CD14-positive monocyte (primary cell): ENCODE measurements at regions not wholly inside any gene's neighbourhood (a gene's known extent, or its start where the extent isn't known, plus 50 kb on each side); places are given as distances from the start of the nearest gene placed in this dataset.

Experiments used
- DNase-seq, 3 donors: peaks; one replicate each; pipeline ENCODE4 v3.0.0-alpha.2; 2011 to 2022
- H2AFZ ChIP-seq: 2 replicates; pipeline ENCODE4 v1.6.0; 2012; ENCODE audit warnings: mild to moderate bottlenecking, low read depth, low read length, inconsistent platforms; ENCODE audit not compliant: insufficient read depth, poor library complexity, severe bottlenecking
- H3K27ac ChIP-seq, 2 donors: 1 replicate in 1 of 2; 2 replicates in 1 of 2; pipeline ENCODE4 v1.5.1; 2012 to 2013; ENCODE audit warnings: low read length in 2 of 2, control low read depth in 1 of 2, inconsistent platforms in 1 of 2, low read depth in 1 of 2, mild to moderate bottlenecking in 1 of 2
- H3K27me3 ChIP-seq, 2 donors: one replicate each; pipeline versions ENCODE4 v1.6.0 to v1.6.1; 2011 to 2013; ENCODE audit warnings: low read length in 2 of 2; ENCODE audit not compliant: control insufficient read depth in 2 of 2, insufficient read depth in 2 of 2
- H3K36me3 ChIP-seq, 2 donors: replicated peaks in 1 of 2; 1 replicate in 1 of 2; 2 replicates in 1 of 2; pipeline versions ENCODE4 v1.5.1 to v1.6.1; 2012 to 2013; ENCODE audit warnings: low read length in 2 of 2, control low read depth in 1 of 2, inconsistent platforms in 1 of 2, mild to moderate bottlenecking in 1 of 2; ENCODE audit not compliant: insufficient read depth in 2 of 2, control insufficient read depth in 1 of 2
- H3K4me1 ChIP-seq, 2 donors: 1 replicate in 1 of 2; 2 replicates in 1 of 2; pipeline versions ENCODE4 v1.5.1 to v1.6.1; 2012 to 2013; ENCODE audit warnings: low read length in 2 of 2, control low read depth in 1 of 2, inconsistent platforms in 1 of 2, mild to moderate bottlenecking in 1 of 2, moderate library complexity in 1 of 2; ENCODE audit not compliant: insufficient read depth in 2 of 2, control insufficient read depth in 1 of 2
- H3K4me2 ChIP-seq: replicated peaks from 2 replicates; pipeline ENCODE3; 2012; ENCODE audit warnings: low read length, moderate library complexity, mild to moderate bottlenecking; ENCODE audit not compliant: poor library complexity, severe bottlenecking; ENCODE audit errors: extremely low read depth
- H3K4me3 ChIP-seq, 3 experiments: fragments of 200-600 bp in 1 of 3; sonication (generic) in 1 of 3; replicated peaks in 1 of 3; 1 replicate in 2 of 3; 2 replicates in 1 of 3; pipeline ENCODE4 v1.5.1; 2011 to 2013; ENCODE audit warnings: low read length in 3 of 3, mild to moderate bottlenecking in 3 of 3, control low read depth in 2 of 3, low read depth in 2 of 3, inconsistent platforms in 1 of 3, moderate library complexity in 1 of 3
- H3K79me2 ChIP-seq: 2 replicates; pipeline ENCODE4 v1.6.0; 2012; ENCODE audit warnings: mild to moderate bottlenecking, control low read depth, inconsistent platforms, low read length, moderate library complexity; ENCODE audit not compliant: insufficient read depth
- H3K9ac ChIP-seq: 2 replicates; pipeline ENCODE4 v1.6.0; 2017; ENCODE audit warnings: low read length, mild to moderate bottlenecking; ENCODE audit not compliant: insufficient read depth, poor library complexity, severe bottlenecking
- H3K9me3 ChIP-seq, 2 donors: replicated peaks in 1 of 2; 1 replicate in 1 of 2; 2 replicates in 1 of 2; pipeline versions ENCODE4 v1.5.1 to v1.6.1; 2012 to 2013; ENCODE audit warnings: low read length in 2 of 2, control low read depth in 1 of 2; ENCODE audit not compliant: control insufficient read depth in 1 of 2, insufficient read depth in 1 of 2
- H4K20me1 ChIP-seq: 2 replicates; pipeline ENCODE4 v1.6.0; 2012; ENCODE audit warnings: mild to moderate bottlenecking, low read length, control low read depth, moderate library complexity; ENCODE audit not compliant: insufficient read depth
- H3K27ac Mint-ChIP-seq, 7 donors: one replicate each; pipeline ENCODE4 v1.8.0; 2020; ENCODE audit warnings: mild to moderate bottlenecking in 7 of 7, mixed read lengths in 7 of 7, moderate library complexity in 6 of 7, inconsistent platforms in 2 of 7
- H3K27me3 Mint-ChIP-seq, 3 donors: one replicate each; pipeline ENCODE4 v1.8.0; 2021 to 2022; ENCODE audit warnings: low read depth in 3 of 3, mild to moderate bottlenecking in 3 of 3, mixed read lengths in 3 of 3, moderate library complexity in 3 of 3, inconsistent platforms in 1 of 3
- H3K36me3 Mint-ChIP-seq, 2 donors: one replicate each; pipeline ENCODE4 v1.8.0; 2020; ENCODE audit warnings: mixed read lengths in 2 of 2, inconsistent platforms in 1 of 2, mild to moderate bottlenecking in 1 of 2
- H3K4me1 Mint-ChIP-seq: one replicate; pipeline ENCODE4 v1.8.0; 2020; ENCODE audit warnings: mild to moderate bottlenecking, mixed read lengths
- H3K4me3 Mint-ChIP-seq, 2 donors: one replicate each; pipeline ENCODE4 v1.8.0; 2020; ENCODE audit warnings: mild to moderate bottlenecking in 2 of 2, mixed read lengths in 2 of 2, moderate library complexity in 1 of 2
- H3K9me3 Mint-ChIP-seq, 7 donors: one replicate each; pipeline ENCODE4 v1.8.0; 2020 to 2022; ENCODE audit warnings: mixed read lengths in 7 of 7, mild to moderate bottlenecking in 6 of 7, moderate library complexity in 6 of 7, inconsistent platforms in 2 of 7
- CTCF ChIP-seq: fragments of 200-600 bp; IDR thresholded peaks from one replicate; pipeline ENCODE4 v1.8.0; 2022; ENCODE audit warnings: antibody characterized with exemption, mild to moderate bottlenecking
- WGBS: methylation state at CpG from one replicate; pipeline ENCODE4 v1.1.5; 2013; ENCODE audit warnings: missing lambda C conversion rate; ENCODE audit not compliant: insufficient coverage; 5-methylcytosine and 5-hydroxymethylcytosine counted together
- intact Hi-C, 2 donors: fragments of 100-400 bp; cut with micrococcal nuclease; formaldehyde crosslinking; loops; one replicate each; pipeline versions ENCODE4 v1.15.0 to v1.15.1; 2023

- Mint-ChIP-seq H3K36me3 (no peaks in the 10 kb centered on the region), H3K27me3 (peaks cover 0 to 2% (median 0%) of the 10 kb centered on the region in 3 donors), H3K27ac (no peak overlapping the region), H3K4me1 (no peaks in the 10 kb centered on the region), H3K9me3 (peaks cover 0 to 14% (median 6%) of the 10 kb centered on the region in 7 donors), H3K4me3 (no peak overlapping the region)
- WGBS: no CpG with 5 or more reads among the region's 1 CpG
- Histone ChIP-seq H3K4me3 (no peak overlapping the region), H3K79me2 (no peaks in the 10 kb centered on the region), H3K27ac (no peak overlapping the region), H4K20me1 (no peaks in the 10 kb centered on the region), H3K9ac (no peak overlapping the region), H3K27me3 (no peaks in the 10 kb centered on the region), H3K9me3 (peaks cover 0 to 6% of the 10 kb centered on the region in 2 donors), H3K4me1 (no peaks in the 10 kb centered on the region), H2AFZ (no peak overlapping the region), H3K36me3 (no peaks in the 10 kb centered on the region), H3K4me2 (no peak overlapping the region)
- intact Hi-C loops: no loop called here
- DNase-seq: no peak
- TF ChIP-seq CTCF: no peak
Measured at GRCh38 chr5:93221773-93222172, 359.2 kb downstream of the NR2F1-AS1 start.

- no peak for DNase-seq
- no CpG with 5 or more reads among the region's 3 CpGs for WGBS
- H3K27me3 ChIP-seq: no peaks in the 10 kb centered on the region
- H3K4me3 ChIP-seq: no peak overlapping the region
- Mint-ChIP-seq H3K27me3 (peaks cover 0 to 2% (median 0%) of the 10 kb centered on the region in 3 donors), H3K27ac (no peak overlapping the region), H3K4me1 (no peaks in the 10 kb centered on the region), H3K4me3 (no peak overlapping the region), H3K36me3 (no peaks in the 10 kb centered on the region), H3K9me3 (peaks cover 0 to 14% (median 4%) of the 10 kb centered on the region in 7 donors)
- no peaks in the 10 kb centered on the region for H3K36me3 ChIP-seq
- H3K9ac ChIP-seq: no peak overlapping the region
- no peak overlapping the region for H2AFZ ChIP-seq
- H3K79me2 ChIP-seq: no peaks in the 10 kb centered on the region
- H3K4me1 ChIP-seq: no peaks in the 10 kb centered on the region
- peaks cover 0 to 6% of the 10 kb centered on the region in 2 donors for H3K9me3 ChIP-seq
- no peaks in the 10 kb centered on the region for H4K20me1 ChIP-seq
- H3K27ac ChIP-seq: no peak overlapping the region
- intact Hi-C loops: no loop called here
- no peak for TF ChIP-seq CTCF
- H3K4me2 ChIP-seq: no peak overlapping the region
Measured at GRCh38 chr5:93220431-93220830, 360.6 kb downstream of the NR2F1-AS1 start.
